K562 (cell line): ENCODE measurements at regions not wholly inside any gene's neighbourhood (a gene's known extent, or its start where the extent isn't known, plus 50 kb on each side); places are given as distances from the start of the nearest gene placed in this dataset.

Experiments
- ATAC-seq: fragments of 200-7000 bp; cut with Tn5 transposase; 3 replicates; pipeline ENCODE4 v1.9.1; 2020; ENCODE audit warnings: moderate library complexity
- BruUV-seq: library from RNA; stranded (reverse); fragments of 400-500 nt; replicated peaks from 2 replicates; lab custom pipeline; 2021; lab: Mats Ljungman, UMichigan
- CTCF ChIA-PET: fragments of 300-600 bp; formaldehyde crosslinking; extraction: SDS; loops from one replicate; lab custom pipeline; 2021; ENCODE audit warnings: low intra/inter-chr PET ratio; lab: Yijun Ruan, JAX
- POLR2A ChIA-PET: fragments of 300-600, 350-650 bp; sonication (Branson Sonifier 250); formaldehyde crosslinking; extraction: SDS; loops from one replicate; lab custom pipeline; 2021; ENCODE audit warnings: antibody characterized with exemption, inconsistent platforms; lab: Yijun Ruan, JAX
- DNase-seq, 4 experiments: peaks; one replicate each; pipeline versions ENCODE4 v3.0.0 to v3.0.0-alpha.2; 2011 to 2018; ENCODE audit warnings: low spot score in 3 of 4, mixed read lengths in 3 of 4; ENCODE audit errors: extremely low read depth in 1 of 4
- FAIRE-seq: peaks from 2 replicates; lab custom pipeline; 2011; peaks lifted over from hg19 to GRCh38; lab: Jason Lieb, UNC
- H2AFZ ChIP-seq: 2 replicates; pipeline ENCODE4 v1.6.0; 2011; ENCODE audit warnings: low read depth, low read length, control low read depth, inconsistent platforms
- H3K27ac ChIP-seq: fragments of 200-600 bp; 3 replicates; pipeline ENCODE4 v1.8.0; 2011; ENCODE audit warnings: low read depth, mild to moderate bottlenecking, control low read depth, inconsistent platforms, low read length, moderate library complexity, mixed read lengths; ENCODE audit errors: extremely low read depth
- H3K27me3 ChIP-seq, 2 experiments: fragments of 300-600 bp in 1 of 2; 2 replicates in 1 of 2; 3 replicates in 1 of 2; pipeline versions ENCODE4 v1.6.0 to v1.8.0; 2011; ENCODE audit warnings: inconsistent platforms in 2 of 2, low read length in 2 of 2, mild to moderate bottlenecking in 1 of 2, mixed read lengths in 1 of 2, moderate library complexity in 1 of 2; ENCODE audit not compliant: control insufficient read depth in 2 of 2, insufficient read depth in 2 of 2
- H3K36me3 ChIP-seq: fragments of 300-600 bp; 3 replicates; pipeline ENCODE4 v1.8.0; 2011; ENCODE audit warnings: mild to moderate bottlenecking, low read length, inconsistent platforms; ENCODE audit not compliant: control insufficient read depth, insufficient read depth
- H3K4me1 ChIP-seq, 2 experiments: fragments of 200-600 bp in 1 of 2; replicated peaks in 1 of 2; 2 replicates in 1 of 2; 3 replicates in 1 of 2; pipeline versions ENCODE4 v1.5.1 to v1.8.0; 2011; ENCODE audit warnings: inconsistent platforms in 2 of 2, low read length in 2 of 2, mild to moderate bottlenecking in 1 of 2, mixed read lengths in 1 of 2, moderate library complexity in 1 of 2; ENCODE audit not compliant: control insufficient read depth in 2 of 2, insufficient read depth in 2 of 2
- H3K4me2 ChIP-seq: 2 replicates; pipeline ENCODE4 v1.6.1; 2011; ENCODE audit warnings: low read length, control low read depth, inconsistent platforms, mixed read lengths; ENCODE audit not compliant: insufficient read depth
- H3K4me3 ChIP-seq: fragments of 200-600 bp; sonication (generic), shearing (Covaris generic); 2 replicates; pipeline ENCODE4 v1.5.1; 2016; ENCODE audit warnings: control low read depth, inconsistent platforms
- H3K79me2 ChIP-seq: fragments of 200-600 bp; 3 replicates; pipeline ENCODE4 v1.8.0; 2011; ENCODE audit warnings: low read length, inconsistent platforms; ENCODE audit not compliant: control insufficient read depth, insufficient read depth
- H3K9ac ChIP-seq, 2 experiments: 2 replicates each; pipeline versions ENCODE4 v1.6.0 to v1.6.1; 2011; ENCODE audit warnings: low read depth in 2 of 2, low read length in 2 of 2, control low read depth in 1 of 2, inconsistent platforms in 1 of 2, mild to moderate bottlenecking in 1 of 2, mixed read lengths in 1 of 2; ENCODE audit not compliant: insufficient read depth in 1 of 2
- H3K9me1 ChIP-seq: one replicate; pipeline ENCODE4 v1.6.0; 2011; ENCODE audit warnings: inconsistent platforms, mild to moderate bottlenecking, low read length, moderate library complexity; ENCODE audit not compliant: control insufficient read depth, insufficient read depth
- H3K9me3 ChIP-seq: replicated peaks from 2 replicates; pipeline ENCODE4 v1.5.1; 2011; ENCODE audit warnings: low read depth, low read length, inconsistent platforms; ENCODE audit not compliant: control insufficient read depth, insufficient read depth
- H4K20me1 ChIP-seq: replicated peaks from 2 replicates; pipeline ENCODE4 v1.6.1; 2011; ENCODE audit warnings: low read length, inconsistent platforms, mixed read lengths; ENCODE audit not compliant: control insufficient read depth, insufficient read depth
- ADNP ChIP-seq: fragments of 200-800 bp; sonication (Bioruptor generic); IDR thresholded peaks from 2 replicates; pipeline ENCODE4 v1.6.1; 2016; ENCODE audit warnings: missing genetic modification characterization, missing compliant biosample characterization
- CHD4 ChIP-seq: fragments of 200-600 bp; sonication (generic); IDR thresholded peaks from 3 replicates; pipeline ENCODE4 v1.6.1; 2012; ENCODE audit warnings: low read depth, mild to moderate bottlenecking, mixed read lengths, low read length, inconsistent platforms; ENCODE audit not compliant: insufficient read depth, insufficient replicate concordance, poor library complexity, severe bottlenecking
- EHMT2 ChIP-seq: fragments of 450-650 bp; IDR thresholded peaks from 2 replicates; pipeline ENCODE4 v1.6.1; 2018; ENCODE audit warnings: antibody characterized with exemption
- KDM5B ChIP-seq: fragments of 200-600 bp; sonication (generic); IDR thresholded peaks from 2 replicates; pipeline ENCODE4 v1.6.1; 2012; ENCODE audit warnings: low read depth, mild to moderate bottlenecking, moderate library complexity, low read length, control low read depth, inconsistent platforms; ENCODE audit not compliant: insufficient replicate concordance
- MGA ChIP-seq: fragments of 450-650 bp; IDR thresholded peaks from 2 replicates; pipeline ENCODE4 v1.6.1; 2016; ENCODE audit warnings: mild to moderate bottlenecking, moderate library complexity
- PCBP2 ChIP-seq: fragments of 200-400 bp; formaldehyde crosslinking; IDR thresholded peaks from 2 replicates; pipeline ENCODE4 v1.6.1; 2018; ENCODE audit warnings: low read length, low read depth, mild to moderate bottlenecking, moderate library complexity; ENCODE audit not compliant: poor library complexity, severe bottlenecking
- TCF7L2 ChIP-seq: fragments of 150-350 bp; IDR thresholded peaks from 2 replicates; pipeline ENCODE4 v1.6.1; 2016; ENCODE audit warnings: low read depth, mild to moderate bottlenecking, low read length, moderate library complexity
- ZNF699 ChIP-seq: fragments of 250-450 bp; sonication (Bioruptor Pico); IDR thresholded peaks from 2 replicates; pipeline ENCODE4 v1.8.0; 2021; ENCODE audit warnings: mild to moderate bottlenecking, moderate library complexity; ENCODE audit not compliant: insufficient replicate concordance
- WGBS: fragments of 100-300 bp; shearing (Covaris generic); methylation state at CpG from one replicate; pipeline ENCODE4 v1.1.6; 2016; ENCODE audit warnings: low coverage, mixed read lengths; ENCODE audit not compliant: insufficient coverage; ENCODE audit errors: missing lambda C conversion rate; 5-methylcytosine and 5-hydroxymethylcytosine counted together
- in situ Hi-C: fragments of 300-500 bp; cut with MboI; formaldehyde crosslinking; loops from 4 replicates; pipeline ENCODE4 v1.15.0; 2018; ENCODE audit warnings: inconsistent platforms, mixed read lengths
- intact Hi-C: fragments of 100-400 bp; cut with micrococcal nuclease; formaldehyde crosslinking; loops from 2 replicates; pipeline ENCODE4 v1.14.2; 2022
- TF ChIP-seq, protein P1 (sequence below): fragments of 450-650 bp; IDR thresholded peaks from 2 replicates; pipeline ENCODE4 v1.6.1; 2018; ENCODE audit warnings: mild to moderate bottlenecking, low read depth; ENCODE audit not compliant: partially characterized antibody

GRCh38 chr14:44170101-44170500 lies 337.0 kb downstream of the FSCB start:
- Histone ChIP-seq H2AFZ (no peak overlapping the region), H3K4me3 (no peak overlapping the region), H3K27me3 (no peaks in the 10 kb centered on the region), H3K27ac (no peak overlapping the region), H3K9ac (no peak overlapping the region), H3K79me2 (no peaks in the 10 kb centered on the region), H3K9me3 (no peaks in the 10 kb centered on the region), H3K36me3 (no peaks in the 10 kb centered on the region), H3K4me2 (no peak overlapping the region), H4K20me1 (no peaks in the 10 kb centered on the region), H3K9me1 (no peaks in the 10 kb centered on the region), H3K4me1 (no peaks in the 10 kb centered on the region)
- ATAC-seq: no peak
- DNase-seq: no peak
- BruUV-seq: no TSS peak
- in situ Hi-C loops: no loop called here
- POLR2A ChIA-PET: no interaction called here
- CTCF ChIA-PET: no interaction called here
- FAIRE-seq: no peak
- 1% methylated on average over 6 of the region's 6 CpGs for WGBS
- intact Hi-C loops: no loop called here
- no peak for TF ChIP-seq ADNP (tag)
- TF ChIP-seq CHD4: no peak
- no peak for TF ChIP-seq PCBP2
- no peak for TF ChIP-seq ZNF699
- no peak for TF ChIP-seq MGA
- TF ChIP-seq KDM5B: no peak
- no peak for TF ChIP-seq EHMT2
- TF ChIP-seq, protein P1, sequence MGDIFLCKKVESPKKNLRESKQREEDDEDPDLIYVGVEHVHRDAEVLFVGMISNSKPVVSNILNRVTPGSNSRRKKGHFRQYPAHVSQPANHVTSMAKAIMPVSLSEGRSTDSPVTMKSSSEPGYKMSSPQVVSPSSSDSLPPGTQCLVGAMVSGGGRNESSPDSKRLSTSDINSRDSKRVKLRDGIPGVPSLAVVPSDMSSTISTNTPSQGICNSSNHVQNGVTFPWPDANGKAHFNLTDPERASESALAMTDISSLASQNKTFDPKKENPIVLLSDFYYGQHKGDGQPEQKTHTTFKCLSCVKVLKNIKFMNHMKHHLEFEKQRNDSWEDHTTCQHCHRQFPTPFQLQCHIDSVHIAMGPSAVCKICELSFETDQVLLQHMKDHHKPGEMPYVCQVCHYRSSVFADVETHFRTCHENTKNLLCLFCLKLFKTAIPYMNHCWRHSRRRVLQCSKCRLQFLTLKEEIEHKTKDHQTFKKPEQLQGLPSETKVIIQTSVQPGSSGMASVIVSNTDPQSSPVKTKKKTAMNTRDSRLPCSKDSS: no peak
- no peak for TF ChIP-seq TCF7L2
